Lower leg skin (tissue), 4 donors: ENCODE measurements at regions not wholly inside any gene's neighbourhood (a gene's known extent, or its start where the extent isn't known, plus 50 kb on each side); places are given as distances from the start of the nearest gene placed in this dataset.

ENCODE experiments used
- DNase-seq, 2 donors: peaks; one replicate each; pipeline ENCODE4 v3.0.0-alpha.2; 2019; ENCODE audit warnings: low spot score in 2 of 2
- H3K4me3 ChIP-seq: fragments of 200-600 bp; sonication (generic); 2 replicates; pipeline ENCODE4 v1.5.1; 2017; ENCODE audit warnings: mild to moderate bottlenecking, low read depth; ENCODE audit not compliant: poor library complexity, severe bottlenecking
- POLR2A ChIP-seq, 2 donors: fragments of 450-650 bp; IDR thresholded peaks; one replicate each; pipeline ENCODE4 v1.6.1; 2016 to 2017; ENCODE audit warnings: antibody characterized with exemption in 2 of 2, mild to moderate bottlenecking in 1 of 2, moderate library complexity in 1 of 2
- whole genome bisulfite sequencing, 2 donors: methylation state at CpG; one replicate each; pipeline ENCODE4 v1.1.5; 2018; 5-methylcytosine and 5-hydroxymethylcytosine counted together
- intact Hi-C: fragments of 100-400 bp; cut with DNase I; formaldehyde crosslinking; loops from one replicate; pipeline ENCODE4 v1.15.0; 2023; ENCODE audit warnings: low total_unique reads
- TF ChIP-seq, protein P1 (sequence below), 3 donors: fragments of 450-650 bp; IDR thresholded peaks; one replicate each; pipeline ENCODE4 v1.5.1; 2016; ENCODE audit warnings: antibody characterized with exemption in 3 of 3, mild to moderate bottlenecking in 3 of 3, moderate library complexity in 2 of 3

DNA sequence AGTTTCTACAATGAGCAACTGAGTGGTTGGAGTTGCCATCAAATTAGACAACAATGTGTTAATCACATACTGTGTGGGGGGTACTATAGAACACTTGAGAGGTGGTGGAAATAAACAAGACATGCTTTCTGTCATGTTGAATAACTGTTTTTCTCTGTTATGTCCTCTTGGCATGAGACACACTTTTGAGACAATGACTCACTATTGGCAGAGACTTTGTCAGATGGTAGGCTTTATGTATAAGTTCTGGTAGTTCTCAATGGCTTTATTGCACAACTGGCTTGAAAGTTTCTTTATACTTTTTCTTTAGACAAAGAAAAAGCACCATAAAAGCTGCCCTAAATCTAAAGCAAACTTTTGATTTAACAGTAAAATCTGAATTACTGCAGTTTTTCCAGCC is 578.7 kb downstream of the ADCYAP1 start:
- TF ChIP-seq POLR2A (IDR thresholded peaks at IDR 0.05): no peak
- TF ChIP-seq, protein P1, sequence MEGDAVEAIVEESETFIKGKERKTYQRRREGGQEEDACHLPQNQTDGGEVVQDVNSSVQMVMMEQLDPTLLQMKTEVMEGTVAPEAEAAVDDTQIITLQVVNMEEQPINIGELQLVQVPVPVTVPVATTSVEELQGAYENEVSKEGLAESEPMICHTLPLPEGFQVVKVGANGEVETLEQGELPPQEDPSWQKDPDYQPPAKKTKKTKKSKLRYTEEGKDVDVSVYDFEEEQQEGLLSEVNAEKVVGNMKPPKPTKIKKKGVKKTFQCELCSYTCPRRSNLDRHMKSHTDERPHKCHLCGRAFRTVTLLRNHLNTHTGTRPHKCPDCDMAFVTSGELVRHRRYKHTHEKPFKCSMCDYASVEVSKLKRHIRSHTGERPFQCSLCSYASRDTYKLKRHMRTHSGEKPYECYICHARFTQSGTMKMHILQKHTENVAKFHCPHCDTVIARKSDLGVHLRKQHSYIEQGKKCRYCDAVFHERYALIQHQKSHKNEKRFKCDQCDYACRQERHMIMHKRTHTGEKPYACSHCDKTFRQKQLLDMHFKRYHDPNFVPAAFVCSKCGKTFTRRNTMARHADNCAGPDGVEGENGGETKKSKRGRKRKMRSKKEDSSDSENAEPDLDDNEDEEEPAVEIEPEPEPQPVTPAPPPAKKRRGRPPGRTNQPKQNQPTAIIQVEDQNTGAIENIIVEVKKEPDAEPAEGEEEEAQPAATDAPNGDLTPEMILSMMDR (IDR thresholded peaks at IDR 0.05): no peak
- DNase-seq: no peak
- intact Hi-C loops: no loop called here
- no peak overlapping the region for H3K4me3 ChIP-seq

DNA sequence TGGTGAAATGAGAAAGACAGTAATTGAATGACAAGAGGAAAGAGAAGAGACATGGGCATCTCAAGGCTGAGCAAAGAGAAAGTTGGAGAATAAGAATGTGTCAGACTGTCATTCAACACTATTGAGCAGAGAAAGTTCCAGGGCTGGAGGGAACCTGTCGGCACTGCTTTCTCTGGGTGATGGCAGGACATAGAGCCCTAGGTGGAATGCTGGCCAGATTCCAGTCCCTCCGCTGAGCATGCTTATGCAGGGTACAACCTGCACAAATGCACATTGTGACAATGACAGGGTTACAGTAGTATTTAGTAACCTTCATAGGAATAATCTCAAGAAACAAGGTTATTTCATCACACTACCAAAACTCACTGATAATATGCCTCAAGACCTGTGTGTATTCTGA is 582.8 kb downstream of the ADCYAP1 start:
- WGBS, 2 donors: 59 to 61% methylated on average over 2 of the region's 2 CpGs
- intact Hi-C loops: no loop called here
- DNase-seq: no peak
- TF ChIP-seq, protein P1 (IDR thresholded peaks at IDR 0.05): no peak
- TF ChIP-seq POLR2A (IDR thresholded peaks at IDR 0.05): no peak
- H3K4me3 ChIP-seq: no peak overlapping the region

DNA sequence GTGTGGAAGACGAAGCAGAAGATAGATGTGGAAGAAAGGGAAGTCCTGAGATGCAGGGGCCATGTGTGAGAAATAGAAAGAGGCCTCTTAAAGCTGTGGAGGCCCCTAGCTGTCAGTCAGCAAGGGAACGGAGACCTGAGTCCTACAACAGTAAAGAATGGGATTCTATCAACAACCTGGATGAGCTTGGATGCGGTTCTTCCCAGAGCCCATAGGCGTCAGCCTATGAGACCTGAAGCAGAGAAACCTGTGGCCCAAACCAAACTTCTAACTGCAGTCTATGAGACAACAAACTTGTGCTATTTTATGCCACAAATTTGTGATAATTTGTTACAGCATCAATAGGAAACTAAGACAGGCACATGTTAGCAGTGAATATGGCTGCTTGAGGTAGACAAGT is 583.7 kb downstream of the ADCYAP1 start:
- DNase-seq: no peak
- H3K4me3 ChIP-seq: no peak overlapping the region
- TF ChIP-seq POLR2A (IDR thresholded peaks at IDR 0.05): no peak
- intact Hi-C loops: no loop called here
- 84 to 86% methylated on average over 4 of the region's 4 CpGs for WGBS, 2 donors

DNA sequence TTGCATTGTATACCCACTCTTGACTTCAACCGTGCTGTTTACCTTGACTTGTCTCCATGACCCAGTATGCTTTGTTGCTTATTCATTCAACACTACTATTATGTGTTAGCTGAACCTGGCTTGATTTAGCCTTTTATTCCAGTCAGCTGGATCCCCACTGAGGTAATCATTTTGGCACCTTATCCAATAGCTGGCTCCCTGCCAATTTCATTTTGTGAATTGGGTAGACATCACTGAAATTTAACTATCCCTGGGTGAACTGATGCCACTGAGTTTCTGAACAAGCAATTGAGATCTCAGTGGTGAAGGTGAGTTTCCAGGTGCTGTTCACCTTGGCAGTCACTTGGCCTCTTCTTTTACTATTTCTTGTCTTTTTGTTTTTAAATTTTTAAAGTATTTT is 584.3 kb downstream of the ADCYAP1 start:
- no peak for DNase-seq
- 85 to 86% methylated on average over 1 of the region's 1 CpG for WGBS, 2 donors
- no peak for TF ChIP-seq POLR2A (IDR thresholded peaks at IDR 0.05)
- TF ChIP-seq, protein P1 (IDR thresholded peaks at IDR 0.05): no peak
- intact Hi-C loops: no loop called here
- no peak overlapping the region for H3K4me3 ChIP-seq

DNA sequence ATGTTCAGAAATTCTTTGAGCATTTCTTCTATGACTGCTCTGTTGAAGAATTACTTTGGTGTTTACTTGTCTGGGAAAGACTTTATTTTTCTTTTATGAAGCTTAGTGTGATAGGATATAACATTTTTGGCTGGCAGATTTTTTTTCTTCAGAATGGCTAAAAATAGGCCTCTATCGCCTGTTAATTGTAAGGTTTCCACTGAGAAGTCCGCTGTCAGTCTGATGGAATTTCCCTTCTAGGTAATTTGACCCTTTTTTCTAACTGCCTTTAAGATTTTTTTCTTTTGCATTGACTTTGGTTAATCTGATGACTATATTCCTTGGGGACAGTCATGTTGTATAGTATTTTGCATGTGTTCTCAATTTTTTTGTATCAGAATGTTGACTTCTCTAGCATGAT is 590.7 kb downstream of the ADCYAP1 start:
- DNase-seq: no peak
- 88 to 91% methylated on average over 2 of the region's 2 CpGs for WGBS, 2 donors
- intact Hi-C loops: no loop called here
- TF ChIP-seq, protein P1 (IDR thresholded peaks at IDR 0.05): no peak
- TF ChIP-seq POLR2A (IDR thresholded peaks at IDR 0.05): no peak
- no peak overlapping the region for H3K4me3 ChIP-seq

DNA sequence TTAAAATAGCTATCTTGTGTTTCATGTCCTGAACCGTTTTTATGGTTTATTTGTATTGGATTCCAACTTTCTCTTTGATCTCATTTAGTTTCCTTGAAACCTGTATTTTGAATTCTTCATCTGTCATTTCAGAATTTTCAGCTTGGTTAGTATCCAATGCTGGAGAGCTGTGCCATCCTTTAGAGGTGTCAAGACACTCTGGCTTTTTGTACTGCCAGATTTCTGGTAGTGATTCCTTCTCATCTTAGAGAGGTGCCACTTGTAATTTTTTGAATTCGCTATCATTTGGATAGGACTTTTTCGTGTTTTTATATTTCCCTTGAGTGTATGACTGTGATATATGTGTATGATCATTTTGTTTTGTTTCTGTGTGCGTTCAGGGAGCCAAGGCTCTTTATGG is 591.4 kb downstream of the ADCYAP1 start:
- intact Hi-C loops: no loop called here
- 74 to 79% methylated on average over 4 of the region's 4 CpGs for WGBS, 2 donors
- H3K4me3 ChIP-seq: no peak overlapping the region
- TF ChIP-seq, protein P1 (IDR thresholded peaks at IDR 0.05): no peak
- TF ChIP-seq POLR2A (IDR thresholded peaks at IDR 0.05): no peak
- no peak for DNase-seq
